ENCODE measurements at regions not wholly inside any gene's neighbourhood (a gene's known extent, or its start where the extent isn't known, plus 50 kb on each side); places are given as distances from the start of the nearest gene placed in this dataset.

DNA sequence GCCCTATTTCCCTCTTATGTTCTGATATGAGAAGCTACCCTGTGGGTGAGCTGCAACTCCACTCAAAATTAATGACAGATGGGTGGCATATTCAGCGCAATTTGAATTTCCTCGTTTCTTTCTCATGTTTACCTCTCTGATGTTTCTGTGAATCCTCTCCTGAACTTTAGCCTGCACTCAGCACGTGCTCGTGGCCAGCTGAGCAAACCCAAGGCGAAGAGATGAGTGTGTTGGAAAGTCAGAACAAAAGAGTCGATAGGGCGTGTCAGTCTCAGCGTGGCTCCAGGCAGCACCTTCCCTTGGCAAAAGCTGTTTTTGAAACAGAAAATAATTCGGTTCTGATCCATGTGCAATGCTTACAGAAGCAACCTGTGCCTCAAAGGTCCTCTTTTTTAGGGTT, 226.1 kb upstream of the GMDS start:
- TF ChIP-seq POLR2AphosphoS5 (IDR thresholded peaks at IDR 0.05; ENCODE audit: borderline replicate concordance, low read depth, low read length) = no peak
- no peak for TF ChIP-seq EZH2 (IDR thresholded peaks at IDR 0.05)
